Amniotic epithelial cell (primary cell): ENCODE measurements at regions not wholly inside any gene's neighbourhood (a gene's known extent, or its start where the extent isn't known, plus 50 kb on each side); places are given as distances from the start of the nearest gene placed in this dataset.
"Not testable (repeated sequence)": the region's sequence is repeated elsewhere in the genome, so short reads cannot be mapped to it uniquely, and the experiment has no call there.

ENCODE experiments used
- DNase-seq: peaks from one replicate; pipeline ENCODE4 v3.0.0-alpha.2; 2010; ENCODE audit warnings: low read depth

GRCh38 chr4:29278585-29278984, 1441.6 kb upstream of the PCDH7 start:
- DNase-seq, result peak; percentile 45

GRCh38 chr4:29289118-29289517, 1431.1 kb upstream of the PCDH7 start:
- DNase-seq, result no peak

- no peak for DNase-seq
Observed at GRCh38 chr4:29295280-29295679, 1424.9 kb upstream of the PCDH7 start.

- peak; percentile 88 for DNase-seq
Observed at GRCh38 chr4:29304595-29304994, 1415.6 kb upstream of the PCDH7 start.

GRCh38 chr4:29307256-29307655, 1412.9 kb upstream of the PCDH7 start:
- DNase-seq, result no peak

- peak; percentile 51 for DNase-seq
Observed at GRCh38 chr4:29307755-29308154, 1412.4 kb upstream of the PCDH7 start.

GRCh38 chr4:29309050-29309449, 1411.1 kb upstream of the PCDH7 start:
- DNase-seq, result peak; percentile 51

GRCh38 chr4:29310252-29310651, 1409.9 kb upstream of the PCDH7 start:
- no peak for DNase-seq

- no peak for DNase-seq
Observed at GRCh38 chr4:29311247-29311646, 1408.9 kb upstream of the PCDH7 start.

GRCh38 chr4:29319663-29320340, 1400.4 kb upstream of the PCDH7 start:
- DNase-seq, result no peak

- no peak for DNase-seq
Observed at GRCh38 chr4:29320947-29321620, 1399.1 kb upstream of the PCDH7 start.

GRCh38 chr4:29326004-29326403, 1394.2 kb upstream of the PCDH7 start:
- no peak for DNase-seq

GRCh38 chr4:29326816-29327215, 1393.4 kb upstream of the PCDH7 start:
- DNase-seq, result no peak

GRCh38 chr4:29336861-29337260, 1383.3 kb upstream of the PCDH7 start:
- no peak for DNase-seq

- no peak for DNase-seq
Observed at GRCh38 chr4:29372971-29373370, 1347.2 kb upstream of the PCDH7 start.

GRCh38 chr4:29375716-29376115, 1344.5 kb upstream of the PCDH7 start:
- no peak for DNase-seq

- DNase-seq, result not testable (repeated sequence)
Observed at GRCh38 chr4:29378237-29378636, 1341.9 kb upstream of the PCDH7 start.

GRCh38 chr4:29390921-29391320, 1329.2 kb upstream of the PCDH7 start:
- DNase-seq, result no peak

GRCh38 chr4:29405116-29405515, 1315.1 kb upstream of the PCDH7 start:
- DNase-seq, result no peak

- no peak for DNase-seq
Observed at GRCh38 chr4:29415771-29416170, 1304.4 kb upstream of the PCDH7 start.

- DNase-seq, result peak; percentile 93
Observed at GRCh38 chr4:29423836-29424721, 1296.1 kb upstream of the PCDH7 start.

- DNase-seq, result no peak
Observed at GRCh38 chr4:29453303-29453820, 1266.8 kb upstream of the PCDH7 start.

- peak; percentile 81 for DNase-seq
Observed at GRCh38 chr4:29459926-29460325, 1260.2 kb upstream of the PCDH7 start.
